GM12878 (cell line): ENCODE measurements at regions not wholly inside any gene's neighbourhood (a gene's known extent, or its start where the extent isn't known, plus 50 kb on each side); places are given as distances from the start of the nearest gene placed in this dataset.

Experiments
- ATAC-seq: fragments of 200-7000 bp; cut with Tn5 transposase; 3 replicates; pipeline ENCODE4 v1.9.1; 2020; ENCODE audit warnings: mild to moderate bottlenecking, moderate library complexity
- BruUV-seq: library from RNA; stranded (reverse); fragments of 400-500 nt; replicated peaks from 2 replicates; lab custom pipeline; 2021; lab: Mats Ljungman, UMichigan
- CTCF ChIA-PET: fragments of 300-600 bp; sonication (Branson Sonifier 250); formaldehyde crosslinking; extraction: SDS; loops from one replicate; lab custom pipeline; 2021; ENCODE audit warnings: inconsistent platforms; lab: Yijun Ruan, JAX
- POLR2A ChIA-PET: fragments of 350-600 bp; formaldehyde crosslinking; extraction: SDS; loops from one replicate; lab custom pipeline; 2021; ENCODE audit warnings: inconsistent platforms; lab: Charles Lee
- RAD21 ChIA-PET: fragments of 300-600 bp; sonication (Branson Sonifier 250); formaldehyde crosslinking; loops from one replicate; lab custom pipeline; 2023; ENCODE audit warnings: antibody characterized with exemption; ENCODE audit not compliant: unreplicated experiment; lab: Charles Lee
- SMC1A ChIA-PET: fragments of 300-600 bp; sonication (Branson Sonifier 250); formaldehyde crosslinking; loops from one replicate; lab custom pipeline; 2023; ENCODE audit not compliant: unreplicated experiment, uncharacterized antibody; lab: Charles Lee
- DNase-seq: peaks from one replicate; pipeline ENCODE4 v3.0.0-alpha.2; 2011; ENCODE audit warnings: low read depth, low spot score
- FAIRE-seq: peaks from 3 replicates; lab custom pipeline; 2011; peaks lifted over from hg19 to GRCh38; lab: Jason Lieb, UNC
- H2AFZ ChIP-seq: 2 replicates; pipeline ENCODE4 v1.6.0; 2011; ENCODE audit warnings: low read depth, low read length, control low read depth; ENCODE audit not compliant: control insufficient read depth
- H3K27ac ChIP-seq: 2 replicates; pipeline ENCODE4 v1.5.1; 2011; ENCODE audit warnings: control low read depth; ENCODE audit not compliant: control insufficient read depth, insufficient read depth
- H3K27me3 ChIP-seq, 2 experiments: replicated peaks in 1 of 2; 2 replicates each; pipeline versions ENCODE4 v1.6.0 to v1.6.1; 2011; ENCODE audit warnings: low read length in 1 of 2; ENCODE audit not compliant: control insufficient read depth in 2 of 2, insufficient read depth in 2 of 2
- H3K36me3 ChIP-seq, 2 experiments: 2 replicates each; pipeline ENCODE4 v1.5.1; 2011; ENCODE audit warnings: low read length in 1 of 2; ENCODE audit not compliant: control insufficient read depth in 2 of 2, insufficient read depth in 2 of 2
- H3K4me1 ChIP-seq: 2 replicates; pipeline ENCODE4 v1.6.1; 2011; ENCODE audit warnings: mild to moderate bottlenecking, low read length, moderate library complexity, mixed read lengths; ENCODE audit not compliant: control insufficient read depth, insufficient read depth
- H3K4me2 ChIP-seq: 2 replicates; pipeline ENCODE4 v1.6.0; 2011; ENCODE audit warnings: control low read depth; ENCODE audit not compliant: control insufficient read depth, insufficient read depth
- H3K4me3 ChIP-seq: fragments of 200-600 bp; sonication (generic); 2 replicates; pipeline ENCODE4 v1.5.1; 2016
- H3K79me2 ChIP-seq: 2 replicates; pipeline ENCODE4 v1.6.0; 2011; ENCODE audit warnings: low read length; ENCODE audit not compliant: control insufficient read depth, insufficient read depth
- H3K9ac ChIP-seq: 2 replicates; pipeline ENCODE4 v1.8.0; 2011; ENCODE audit warnings: low read length, control low read depth, mixed read lengths; ENCODE audit not compliant: control insufficient read depth, insufficient read depth
- H3K9me3 ChIP-seq: replicated peaks from 3 replicates; pipeline ENCODE4 v1.5.1; 2011; ENCODE audit warnings: mild to moderate bottlenecking, low read length; ENCODE audit not compliant: control insufficient read depth, insufficient read depth
- H4K20me1 ChIP-seq: 2 replicates; pipeline ENCODE4 v1.6.0; 2011; ENCODE audit not compliant: control insufficient read depth, insufficient read depth
- CHD4 ChIP-seq: fragments of 200-600 bp; sonication (generic); IDR thresholded peaks from 2 replicates; pipeline ENCODE4 v1.6.1; 2016; ENCODE audit warnings: mild to moderate bottlenecking
- FOXM1 ChIP-seq: IDR thresholded peaks from 2 replicates; pipeline ENCODE4 v1.6.1; 2012; ENCODE audit warnings: low read depth, mild to moderate bottlenecking, inconsistent platforms, low read length, moderate library complexity
- GATAD2B ChIP-seq: fragments of 450-650 bp; conservative IDR thresholded peaks from 2 replicates; pipeline ENCODE4 v1.6.1; 2017; ENCODE audit warnings: low read depth, mild to moderate bottlenecking, moderate library complexity
- HSF1 ChIP-seq: fragments of 150-350 bp; IDR thresholded peaks from 2 replicates; pipeline ENCODE4 v1.6.1; 2014; ENCODE audit warnings: mild to moderate bottlenecking, low read depth, low read length
- KAT2A ChIP-seq: conservative IDR thresholded peaks from 2 replicates; pipeline ENCODE4 v1.6.1; 2011; ENCODE audit warnings: low read depth, low read length; ENCODE audit not compliant: control insufficient read depth
- NRF1 ChIP-seq: conservative IDR thresholded peaks from 2 replicates; pipeline ENCODE4 v1.6.1; 2011; ENCODE audit warnings: mild to moderate bottlenecking, low read depth, low read length, improper control_type of control experiment
- RCOR1 ChIP-seq: conservative IDR thresholded peaks from 2 replicates; pipeline ENCODE4 v1.6.1; 2012; ENCODE audit warnings: low read depth, low read length, improper control_type of control experiment
- SP1 ChIP-seq: IDR thresholded peaks from one replicate; pipeline ENCODE4 v1.6.1; 2011; ENCODE audit warnings: low read depth, low read length
- SREBF1 ChIP-seq: IDR thresholded peaks from 2 replicates; pipeline ENCODE4 v1.6.1; 2012; ENCODE audit warnings: mild to moderate bottlenecking, low read length
- SRF ChIP-seq, 2 experiments: IDR thresholded peaks; 2 replicates each; pipeline ENCODE4 v1.6.1; 2011; ENCODE audit warnings: low read depth in 2 of 2, low read length in 2 of 2, mild to moderate bottlenecking in 1 of 2, moderate library complexity in 1 of 2
- ZBTB33 ChIP-seq: fragments of 450-650 bp; IDR thresholded peaks from 2 replicates; pipeline ENCODE4 v1.6.1; 2017; ENCODE audit warnings: mild to moderate bottlenecking
- WGBS: methylation state at CpG from one replicate; pipeline ENCODE4 v1.1.6; 2016; ENCODE audit warnings: low lambda C conversion rate; ENCODE audit not compliant: insufficient replicate concordance, insufficient coverage; ENCODE audit errors: missing lambda C conversion rate; 5-methylcytosine and 5-hydroxymethylcytosine counted together
- in situ Hi-C: fragments of 300-500 bp; cut with MboI; formaldehyde crosslinking; loops from 9 replicates; pipeline ENCODE4 v1.14.3; 2018; ENCODE audit warnings: mixed read lengths
- intact Hi-C: fragments of 100-400 bp; cut with micrococcal nuclease; formaldehyde crosslinking; loops from one replicate; pipeline ENCODE4 v1.14.2; 2022; ENCODE audit not compliant: unreplicated experiment
- TF ChIP-seq, protein P1 (sequence below): IDR thresholded peaks from 2 replicates; pipeline ENCODE4 v1.6.1; 2011; ENCODE audit warnings: borderline replicate concordance, low read depth, mild to moderate bottlenecking, moderate library complexity, low read length; ENCODE audit not compliant: insufficient read depth, poor library complexity, severe bottlenecking
- TF ChIP-seq, protein P2 (sequence below): IDR thresholded peaks from 2 replicates; pipeline ENCODE4 v1.6.1; 2011; ENCODE audit warnings: low read depth, low read length, improper control_type of control experiment, borderline replicate concordance
- TF ChIP-seq, protein P3 (sequence below): IDR thresholded peaks from 2 replicates; pipeline ENCODE4 v1.6.1; 2012; ENCODE audit warnings: improper control_type of control experiment, low read depth, low read length; ENCODE audit not compliant: insufficient replicate concordance

- no peaks in the 10 kb centered on the region for H3K36me3 ChIP-seq
- ATAC-seq = no peak
- ChIA-PET SMC1A (no interaction called here), RAD21 (no interaction called here), POLR2A (no interaction called here), CTCF (no interaction called here)
- intact Hi-C loops (no loop called here), in situ Hi-C loops (no loop called here)
- H3K9me3 ChIP-seq = no peaks in the 10 kb centered on the region
- no TSS peak for BruUV-seq
- FAIRE-seq = no peak
- no peaks in the 10 kb centered on the region; a peak in 2 of 4 replicates for H3K27me3 ChIP-seq
- 51% methylated on average over 3 of the region's 3 CpGs for WGBS
- DNase-seq = no peak
- H3K4me2 ChIP-seq = no peak overlapping the region
- H4K20me1 ChIP-seq = no peaks in the 10 kb centered on the region
- H3K79me2 ChIP-seq = no peaks in the 10 kb centered on the region
- H3K4me1 ChIP-seq = no peaks in the 10 kb centered on the region
- no peak overlapping the region for H3K4me3 ChIP-seq
- H3K27ac ChIP-seq = no peak overlapping the region
- no peak for TF ChIP-seq FOXM1
- TF ChIP-seq, protein P1, sequence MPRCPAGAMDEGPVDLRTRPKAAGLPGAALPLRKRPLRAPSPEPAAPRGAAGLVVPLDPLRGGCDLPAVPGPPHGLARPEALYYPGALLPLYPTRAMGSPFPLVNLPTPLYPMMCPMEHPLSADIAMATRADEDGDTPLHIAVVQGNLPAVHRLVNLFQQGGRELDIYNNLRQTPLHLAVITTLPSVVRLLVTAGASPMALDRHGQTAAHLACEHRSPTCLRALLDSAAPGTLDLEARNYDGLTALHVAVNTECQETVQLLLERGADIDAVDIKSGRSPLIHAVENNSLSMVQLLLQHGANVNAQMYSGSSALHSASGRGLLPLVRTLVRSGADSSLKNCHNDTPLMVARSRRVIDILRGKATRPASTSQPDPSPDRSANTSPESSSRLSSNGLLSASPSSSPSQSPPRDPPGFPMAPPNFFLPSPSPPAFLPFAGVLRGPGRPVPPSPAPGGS = no peak
- TF ChIP-seq HSF1 = no peak
- TF ChIP-seq, protein P2, sequence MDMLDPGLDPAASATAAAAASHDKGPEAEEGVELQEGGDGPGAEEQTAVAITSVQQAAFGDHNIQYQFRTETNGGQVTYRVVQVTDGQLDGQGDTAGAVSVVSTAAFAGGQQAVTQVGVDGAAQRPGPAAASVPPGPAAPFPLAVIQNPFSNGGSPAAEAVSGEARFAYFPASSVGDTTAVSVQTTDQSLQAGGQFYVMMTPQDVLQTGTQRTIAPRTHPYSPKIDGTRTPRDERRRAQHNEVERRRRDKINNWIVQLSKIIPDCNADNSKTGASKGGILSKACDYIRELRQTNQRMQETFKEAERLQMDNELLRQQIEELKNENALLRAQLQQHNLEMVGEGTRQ = no peak
- TF ChIP-seq, protein P3, sequence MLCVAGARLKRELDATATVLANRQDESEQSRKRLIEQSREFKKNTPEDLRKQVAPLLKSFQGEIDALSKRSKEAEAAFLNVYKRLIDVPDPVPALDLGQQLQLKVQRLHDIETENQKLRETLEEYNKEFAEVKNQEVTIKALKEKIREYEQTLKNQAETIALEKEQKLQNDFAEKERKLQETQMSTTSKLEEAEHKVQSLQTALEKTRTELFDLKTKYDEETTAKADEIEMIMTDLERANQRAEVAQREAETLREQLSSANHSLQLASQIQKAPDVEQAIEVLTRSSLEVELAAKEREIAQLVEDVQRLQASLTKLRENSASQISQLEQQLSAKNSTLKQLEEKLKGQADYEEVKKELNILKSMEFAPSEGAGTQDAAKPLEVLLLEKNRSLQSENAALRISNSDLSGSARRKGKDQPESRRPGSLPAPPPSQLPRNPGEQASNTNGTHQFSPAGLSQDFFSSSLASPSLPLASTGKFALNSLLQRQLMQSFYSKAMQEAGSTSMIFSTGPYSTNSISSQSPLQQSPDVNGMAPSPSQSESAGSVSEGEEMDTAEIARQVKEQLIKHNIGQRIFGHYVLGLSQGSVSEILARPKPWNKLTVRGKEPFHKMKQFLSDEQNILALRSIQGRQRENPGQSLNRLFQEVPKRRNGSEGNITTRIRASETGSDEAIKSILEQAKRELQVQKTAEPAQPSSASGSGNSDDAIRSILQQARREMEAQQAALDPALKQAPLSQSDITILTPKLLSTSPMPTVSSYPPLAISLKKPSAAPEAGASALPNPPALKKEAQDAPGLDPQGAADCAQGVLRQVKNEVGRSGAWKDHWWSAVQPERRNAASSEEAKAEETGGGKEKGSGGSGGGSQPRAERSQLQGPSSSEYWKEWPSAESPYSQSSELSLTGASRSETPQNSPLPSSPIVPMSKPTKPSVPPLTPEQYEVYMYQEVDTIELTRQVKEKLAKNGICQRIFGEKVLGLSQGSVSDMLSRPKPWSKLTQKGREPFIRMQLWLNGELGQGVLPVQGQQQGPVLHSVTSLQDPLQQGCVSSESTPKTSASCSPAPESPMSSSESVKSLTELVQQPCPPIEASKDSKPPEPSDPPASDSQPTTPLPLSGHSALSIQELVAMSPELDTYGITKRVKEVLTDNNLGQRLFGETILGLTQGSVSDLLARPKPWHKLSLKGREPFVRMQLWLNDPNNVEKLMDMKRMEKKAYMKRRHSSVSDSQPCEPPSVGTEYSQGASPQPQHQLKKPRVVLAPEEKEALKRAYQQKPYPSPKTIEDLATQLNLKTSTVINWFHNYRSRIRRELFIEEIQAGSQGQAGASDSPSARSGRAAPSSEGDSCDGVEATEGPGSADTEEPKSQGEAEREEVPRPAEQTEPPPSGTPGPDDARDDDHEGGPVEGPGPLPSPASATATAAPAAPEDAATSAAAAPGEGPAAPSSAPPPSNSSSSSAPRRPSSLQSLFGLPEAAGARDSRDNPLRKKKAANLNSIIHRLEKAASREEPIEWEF = no peak
- TF ChIP-seq KAT2A = no peak
- no peak for TF ChIP-seq ZBTB33
- TF ChIP-seq NRF1 = no peak
- no peak for TF ChIP-seq GATAD2B
- no peak for TF ChIP-seq CHD4
- TF ChIP-seq SP1 = no peak
- no peak for TF ChIP-seq SREBF1
- TF ChIP-seq SRF (IDR thresholded peaks at IDR 0.05; ENCODE audit: low read depth in 2 of 2, low read length in 2 of 2) = no peak
- TF ChIP-seq RCOR1 = no peak
- H3K9ac ChIP-seq = no peak overlapping the region
- H2AFZ ChIP-seq = no peak overlapping the region
Measured at GRCh38 chr18:54749291-54749690, 79.0 kb upstream of the RAB27B start.
